ENCODE measurements at regions not wholly inside any gene's neighbourhood (a gene's known extent, or its start where the extent isn't known, plus 50 kb on each side); places are given as distances from the start of the nearest gene placed in this dataset.

- TF ChIP-seq CTCF (IDR thresholded peaks at IDR 0.05) (no peak), POLR2A (IDR thresholded peaks at IDR 0.05) (no peak)
Measured at GRCh38 chr7:125462615-125463014, 533.0 kb upstream of the POT1 start.

All from testis (tissue), 2 donors.